A673 (cell line): ENCODE measurements at regions not wholly inside any gene's neighbourhood (a gene's known extent, or its start where the extent isn't known, plus 50 kb on each side); places are given as distances from the start of the nearest gene placed in this dataset.

Experiments used
- CTCF ChIP-seq: fragments of 300-800, 200-600 bp; sonication (generic); conservative IDR thresholded peaks from 2 replicates; pipeline ENCODE4 v1.5.1; 2017; ENCODE audit warnings: low read depth, mild to moderate bottlenecking, antibody characterized with exemption, low read length, moderate library complexity, mixed read lengths
- EZH2 ChIP-seq: fragments of 200-600 bp; sonication (generic); IDR thresholded peaks from 2 replicates; pipeline ENCODE4 v1.6.1; 2017; ENCODE audit warnings: borderline replicate concordance, low read depth, mild to moderate bottlenecking, mixed read lengths, antibody characterized with exemption, low read length; ENCODE audit not compliant: poor library complexity, severe bottlenecking

DNA sequence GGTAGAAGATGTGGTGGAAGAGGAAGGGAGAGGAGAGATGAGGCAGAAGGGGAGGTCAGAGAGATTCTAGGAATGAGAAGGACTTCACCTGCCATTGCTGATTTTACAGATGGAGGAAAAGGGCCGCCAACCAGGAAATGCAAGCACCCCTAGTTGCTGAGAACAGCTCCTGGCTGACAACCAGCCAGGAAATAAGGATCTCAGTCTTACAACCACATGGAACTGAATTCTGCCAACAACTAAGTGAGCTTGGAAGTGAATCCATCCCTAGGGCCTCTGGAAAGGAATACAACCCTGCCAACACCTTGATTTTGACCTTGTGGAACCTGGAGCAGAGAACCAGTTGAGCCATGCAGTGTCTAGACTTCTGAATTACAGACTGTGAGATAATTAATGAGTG, 86.6 kb downstream of the EDEM1 start:
- TF ChIP-seq CTCF (no peak), EZH2 (no peak)
